HEK293 (cell line): ENCODE measurements at regions not wholly inside any gene's neighbourhood (a gene's known extent, or its start where the extent isn't known, plus 50 kb on each side); places are given as distances from the start of the nearest gene placed in this dataset.

Experiments used
- SALL2 ChIP-seq: fragments of 450-650 bp; formaldehyde crosslinking; IDR thresholded peaks from 2 replicates; pipeline ENCODE4 v1.5.0; 2017; ENCODE audit warnings: missing biosample characterization, mild to moderate bottlenecking, missing genetic modification characterization, borderline replicate concordance
- ZBTB1 ChIP-seq: fragments of 450-650 bp; formaldehyde crosslinking; IDR thresholded peaks from 2 replicates; pipeline ENCODE4 v1.5.1; 2016; ENCODE audit warnings: missing biosample characterization, missing genetic modification characterization
- ZBTB48 ChIP-seq: fragments of 450-650 bp; formaldehyde crosslinking; IDR thresholded peaks from 2 replicates; pipeline ENCODE4 v1.5.1; 2016; ENCODE audit warnings: missing biosample characterization, missing genetic modification characterization
- ZNF239 ChIP-seq: fragments of 450-650 bp; formaldehyde crosslinking; IDR thresholded peaks from 2 replicates; pipeline ENCODE4 v1.5.1; 2016; ENCODE audit warnings: missing biosample characterization, missing genetic modification characterization
- ZNF394 ChIP-seq: fragments of 450-650 bp; formaldehyde crosslinking; IDR thresholded peaks from 2 replicates; pipeline ENCODE4 v1.5.1; 2016; ENCODE audit warnings: missing biosample characterization, missing genetic modification characterization, mild to moderate bottlenecking, moderate library complexity, borderline replicate concordance
- TF ChIP-seq, protein P1 (sequence below): fragments of 450-650 bp; formaldehyde crosslinking; IDR thresholded peaks from 2 replicates; pipeline ENCODE4 v1.5.1; 2016; ENCODE audit warnings: missing biosample characterization, missing genetic modification characterization
- TF ChIP-seq, protein P2 (sequence below): fragments of 450-650 bp; formaldehyde crosslinking; IDR thresholded peaks from 2 replicates; pipeline ENCODE4 v1.5.1; 2016; ENCODE audit warnings: missing biosample characterization, missing genetic modification characterization, low read depth
- TF ChIP-seq, protein P3 (sequence below): fragments of 450-650 bp; formaldehyde crosslinking; IDR thresholded peaks from 2 replicates; pipeline ENCODE4 v1.5.1; 2016; ENCODE audit warnings: missing biosample characterization, missing genetic modification characterization

DNA sequence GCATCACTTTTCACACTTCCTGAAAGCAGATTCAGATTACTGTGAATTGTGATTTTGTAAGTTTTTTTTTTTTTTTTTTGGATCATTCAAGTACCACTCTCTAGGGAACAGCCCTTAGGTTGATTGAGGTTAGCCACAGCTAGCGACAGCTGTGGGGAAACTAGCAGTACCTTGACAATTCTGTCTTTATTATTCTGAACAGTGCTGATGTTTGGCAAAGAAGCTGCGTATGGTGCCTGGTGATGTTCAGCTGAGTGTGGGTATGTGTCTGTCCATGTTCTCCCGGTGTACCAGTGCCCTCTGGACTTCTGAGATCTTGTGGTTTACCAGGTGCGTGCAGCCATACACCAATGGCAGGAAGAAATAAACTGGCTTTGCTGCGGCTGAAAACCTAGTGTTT, 117.3 kb upstream of the PLPPR1 start:
- TF ChIP-seq, protein P1, sequence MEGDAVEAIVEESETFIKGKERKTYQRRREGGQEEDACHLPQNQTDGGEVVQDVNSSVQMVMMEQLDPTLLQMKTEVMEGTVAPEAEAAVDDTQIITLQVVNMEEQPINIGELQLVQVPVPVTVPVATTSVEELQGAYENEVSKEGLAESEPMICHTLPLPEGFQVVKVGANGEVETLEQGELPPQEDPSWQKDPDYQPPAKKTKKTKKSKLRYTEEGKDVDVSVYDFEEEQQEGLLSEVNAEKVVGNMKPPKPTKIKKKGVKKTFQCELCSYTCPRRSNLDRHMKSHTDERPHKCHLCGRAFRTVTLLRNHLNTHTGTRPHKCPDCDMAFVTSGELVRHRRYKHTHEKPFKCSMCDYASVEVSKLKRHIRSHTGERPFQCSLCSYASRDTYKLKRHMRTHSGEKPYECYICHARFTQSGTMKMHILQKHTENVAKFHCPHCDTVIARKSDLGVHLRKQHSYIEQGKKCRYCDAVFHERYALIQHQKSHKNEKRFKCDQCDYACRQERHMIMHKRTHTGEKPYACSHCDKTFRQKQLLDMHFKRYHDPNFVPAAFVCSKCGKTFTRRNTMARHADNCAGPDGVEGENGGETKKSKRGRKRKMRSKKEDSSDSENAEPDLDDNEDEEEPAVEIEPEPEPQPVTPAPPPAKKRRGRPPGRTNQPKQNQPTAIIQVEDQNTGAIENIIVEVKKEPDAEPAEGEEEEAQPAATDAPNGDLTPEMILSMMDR, result no peak
- TF ChIP-seq ZNF394, result no peak
- TF ChIP-seq SALL2, result no peak
- TF ChIP-seq ZBTB48 (tag by site-specific recombination), result no peak
- no peak for TF ChIP-seq ZBTB1 (tag by site-specific recombination)
- TF ChIP-seq, protein P2, sequence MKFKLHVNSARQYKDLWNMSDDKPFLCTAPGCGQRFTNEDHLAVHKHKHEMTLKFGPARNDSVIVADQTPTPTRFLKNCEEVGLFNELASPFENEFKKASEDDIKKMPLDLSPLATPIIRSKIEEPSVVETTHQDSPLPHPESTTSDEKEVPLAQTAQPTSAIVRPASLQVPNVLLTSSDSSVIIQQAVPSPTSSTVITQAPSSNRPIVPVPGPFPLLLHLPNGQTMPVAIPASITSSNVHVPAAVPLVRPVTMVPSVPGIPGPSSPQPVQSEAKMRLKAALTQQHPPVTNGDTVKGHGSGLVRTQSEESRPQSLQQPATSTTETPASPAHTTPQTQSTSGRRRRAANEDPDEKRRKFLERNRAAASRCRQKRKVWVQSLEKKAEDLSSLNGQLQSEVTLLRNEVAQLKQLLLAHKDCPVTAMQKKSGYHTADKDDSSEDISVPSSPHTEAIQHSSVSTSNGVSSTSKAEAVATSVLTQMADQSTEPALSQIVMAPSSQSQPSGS (tag by site-specific recombination), result no peak
- TF ChIP-seq ZNF239 (tag by site-specific recombination), result no peak
- TF ChIP-seq, protein P3, sequence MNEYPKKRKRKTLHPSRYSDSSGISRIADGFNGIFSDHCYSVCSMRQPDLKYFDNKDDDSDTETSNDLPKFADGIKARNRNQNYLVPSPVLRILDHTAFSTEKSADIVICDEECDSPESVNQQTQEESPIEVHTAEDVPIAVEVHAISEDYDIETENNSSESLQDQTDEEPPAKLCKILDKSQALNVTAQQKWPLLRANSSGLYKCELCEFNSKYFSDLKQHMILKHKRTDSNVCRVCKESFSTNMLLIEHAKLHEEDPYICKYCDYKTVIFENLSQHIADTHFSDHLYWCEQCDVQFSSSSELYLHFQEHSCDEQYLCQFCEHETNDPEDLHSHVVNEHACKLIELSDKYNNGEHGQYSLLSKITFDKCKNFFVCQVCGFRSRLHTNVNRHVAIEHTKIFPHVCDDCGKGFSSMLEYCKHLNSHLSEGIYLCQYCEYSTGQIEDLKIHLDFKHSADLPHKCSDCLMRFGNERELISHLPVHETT (tag by site-specific recombination), result no peak
